PC-3 (cell line): ENCODE measurements at regions not wholly inside any gene's neighbourhood (a gene's known extent, or its start where the extent isn't known, plus 50 kb on each side); places are given as distances from the start of the nearest gene placed in this dataset.
A peak's percentile ranks its signal among the peaks of the same experiment; 100 is the strongest.

Experiments used
- ATAC-seq: fragments of 200-7000 bp; cut with Tn5 transposase; 2 replicates; pipeline ENCODE4 v1.9.1; 2020; ENCODE audit warnings: mild to moderate bottlenecking, moderate library complexity
- BruUV-seq: library from RNA; stranded (reverse); fragments of 400-500 nt; replicated peaks from 2 replicates; lab custom pipeline; 2021; lab: Mats Ljungman, UMichigan
- CTCF ChIA-PET: fragments of 300-600 bp; sonication (Branson Sonifier 250); formaldehyde crosslinking; loops from one replicate; lab custom pipeline; 2022; ENCODE audit warnings: antibody characterized with exemption; lab: Charles Lee
- POLR2A ChIA-PET: fragments of 300-600 bp; sonication (Branson Sonifier 250); formaldehyde crosslinking; loops from one replicate; lab custom pipeline; 2022; ENCODE audit warnings: antibody characterized with exemption; ENCODE audit not compliant: unreplicated experiment; lab: Charles Lee
- DNase-seq: peaks from one replicate; pipeline ENCODE4 v3.0.0-alpha.2; 2015
- H2AFZ ChIP-seq: fragments of 300-600 bp; sonication (generic); 2 replicates; pipeline ENCODE4 v1.6.0; 2016; ENCODE audit warnings: antibody characterized with exemption, low read length
- H3F3A ChIP-seq: fragments of 300-600 bp; sonication (generic); one replicate; pipeline ENCODE4 v1.6.0; 2017; ENCODE audit warnings: antibody characterized with exemption, low read length, control low read depth, mild to moderate bottlenecking; ENCODE audit not compliant: unreplicated experiment
- H3K27ac ChIP-seq: fragments of 300-600 bp; sonication (generic); 2 replicates; pipeline ENCODE4 v1.5.1; 2016; ENCODE audit warnings: mild to moderate bottlenecking, low read length
- H3K27me3 ChIP-seq: fragments of 300-600 bp; sonication (generic); 2 replicates; pipeline ENCODE4 v1.6.1; 2016; ENCODE audit warnings: low read length, mixed read lengths
- H3K36me3 ChIP-seq: fragments of 300-600 bp; sonication (generic); 2 replicates; pipeline ENCODE4 v1.6.1; 2016; ENCODE audit warnings: low read depth, mixed run types, low read length, mixed read lengths
- H3K4me1 ChIP-seq: fragments of 300-600 bp; sonication (generic); 2 replicates; pipeline ENCODE4 v1.5.1; 2016; ENCODE audit warnings: low read length; ENCODE audit not compliant: insufficient read depth
- H3K4me2 ChIP-seq: fragments of 300-600 bp; sonication (generic); 2 replicates; pipeline ENCODE4 v1.6.0; 2016; ENCODE audit warnings: low read length
- H3K4me3 ChIP-seq: fragments of 300-600 bp; sonication (generic); 2 replicates; pipeline ENCODE4 v1.5.1; 2016; ENCODE audit warnings: mild to moderate bottlenecking, low read length, mixed read lengths
- H3K79me2 ChIP-seq: fragments of 300-600 bp; sonication (generic); 2 replicates; pipeline ENCODE4 v1.6.1; 2017; ENCODE audit warnings: low read length, mixed read lengths
- H3K9ac ChIP-seq: fragments of 300-600 bp; sonication (generic); 2 replicates; pipeline ENCODE4 v1.6.0; 2016; ENCODE audit warnings: mild to moderate bottlenecking, low read length
- H3K9me2 ChIP-seq: fragments of 300-600 bp; sonication (generic); replicated peaks from 2 replicates; pipeline ENCODE4 v1.6.1; 2016; ENCODE audit warnings: mixed run types, low read length, mixed read lengths
- H3K9me3 ChIP-seq: fragments of 300-600 bp; sonication (generic); 2 replicates; pipeline ENCODE4 v1.6.1; 2016; ENCODE audit warnings: low read length, mixed read lengths
- H4K20me1 ChIP-seq: fragments of 300-600 bp; sonication (generic); 2 replicates; pipeline ENCODE4 v1.6.1; 2016; ENCODE audit warnings: low read length, mixed read lengths
- CTCF ChIP-seq: fragments of 300-600 bp; sonication (generic); conservative IDR thresholded peaks from 2 replicates; pipeline ENCODE4 v1.5.1; 2017; ENCODE audit warnings: antibody characterized with exemption, low read depth, mild to moderate bottlenecking, low read length
- EZH2 ChIP-seq: fragments of 300-600 bp; sonication (generic); IDR thresholded peaks from one replicate; pipeline ENCODE4 v1.6.1; 2017; ENCODE audit warnings: antibody characterized with exemption, mild to moderate bottlenecking, low read length; ENCODE audit not compliant: unreplicated experiment
- EZH2phosphoT487 ChIP-seq: fragments of 300-600 bp; sonication (generic); IDR thresholded peaks from 2 replicates; pipeline ENCODE4 v1.6.1; 2018; ENCODE audit warnings: mild to moderate bottlenecking, antibody characterized with exemption, low read length, borderline replicate concordance
- intact Hi-C: fragments of 100-400 bp; cut with micrococcal nuclease; formaldehyde crosslinking; loops from 2 replicates; pipeline ENCODE4 v1.9.0; 2023

GRCh38 chr15:69957175-69957574 is 140.5 kb downstream of the TLE3 start:
- H3K79me2 ChIP-seq: no peaks in the 10 kb centered on the region
- no peak overlapping the region for H3K4me3 ChIP-seq
- ATAC-seq (no peak), DNase-seq (no peak)
- H3K36me3 ChIP-seq: no peaks in the 10 kb centered on the region
- H3K9me3 ChIP-seq: no peaks in the 10 kb centered on the region
- peaks cover 13% of the 10 kb centered on the region; the same call in 1 of the 2 replicates for H3K27me3 ChIP-seq
- no peak overlapping the region for H2AFZ ChIP-seq
- BruUV-seq: no TSS peak
- ChIA-PET CTCF (no interaction called here), POLR2A (no interaction called here)
- no peak overlapping the region for H3K27ac ChIP-seq
- no peaks in the 10 kb centered on the region for H3K9me2 ChIP-seq
- H3F3A ChIP-seq: no peaks in the 10 kb centered on the region
- no peak overlapping the region for H3K4me2 ChIP-seq
- TF ChIP-seq CTCF: 0 out of 2 replicates have a peak, but pooled peaks have one; percentile 14
- TF ChIP-seq EZH2phosphoT487: no peak
- no peak for TF ChIP-seq EZH2
- no peaks in the 10 kb centered on the region for H3K4me1 ChIP-seq
- no peak overlapping the region for H3K9ac ChIP-seq
- intact Hi-C loops: no loop called here
- H4K20me1 ChIP-seq: no peaks in the 10 kb centered on the region

GRCh38 chr15:69958496-69959084 is 139.1 kb downstream of the TLE3 start:
- BruUV-seq: no TSS peak
- intact Hi-C loops: no loop called here
- peaks cover 6% of the 10 kb centered on the region; the same call in 1 of the 2 replicates for H3K27me3 ChIP-seq
- no peak overlapping the region for H3K4me2 ChIP-seq
- no peak overlapping the region for H3K4me3 ChIP-seq
- ATAC-seq: no peak
- no peaks in the 10 kb centered on the region for H4K20me1 ChIP-seq
- H2AFZ ChIP-seq: no peak overlapping the region
- no peaks in the 10 kb centered on the region for H3K9me2 ChIP-seq
- H3K79me2 ChIP-seq: no peaks in the 10 kb centered on the region
- no peak for DNase-seq
- no peak for TF ChIP-seq EZH2phosphoT487
- TF ChIP-seq EZH2: no peak
- POLR2A ChIA-PET: no interaction called here
- H3K36me3 ChIP-seq: no peaks in the 10 kb centered on the region
- no peaks in the 10 kb centered on the region for H3F3A ChIP-seq
- H3K27ac ChIP-seq: no peak overlapping the region
- peaks cover 12% of the 10 kb centered on the region for H3K4me1 ChIP-seq
- H3K9me3 ChIP-seq: no peaks in the 10 kb centered on the region
- H3K9ac ChIP-seq: no peak overlapping the region
- CTCF ChIA-PET: no interaction called here

- H3K4me3 ChIP-seq: no peak overlapping the region
- no peak overlapping the region for H3K9ac ChIP-seq
- POLR2A ChIA-PET: no interaction called here
- H2AFZ ChIP-seq: no peak overlapping the region
- H3K27me3 ChIP-seq: no peaks in the 10 kb centered on the region
- BruUV-seq: no TSS peak
- H3F3A ChIP-seq: no peaks in the 10 kb centered on the region
- H3K4me2 ChIP-seq: no peak overlapping the region
- CTCF ChIA-PET: no interaction called here
- peaks cover 18% of the 10 kb centered on the region for H3K4me1 ChIP-seq
- H3K9me3 ChIP-seq: no peaks in the 10 kb centered on the region
- intact Hi-C loops: no loop called here
- H3K27ac ChIP-seq: no peak overlapping the region
- DNase-seq (no peak), ATAC-seq (no peak)
- no peaks in the 10 kb centered on the region for H3K9me2 ChIP-seq
- no peaks in the 10 kb centered on the region for H3K36me3 ChIP-seq
- no peaks in the 10 kb centered on the region for H3K79me2 ChIP-seq
- TF ChIP-seq CTCF: no peak
- no peak for TF ChIP-seq EZH2
- H4K20me1 ChIP-seq: no peaks in the 10 kb centered on the region
These were observed 135.2 kb downstream of the TLE3 start for GRCh38 chr15:69962561-69962960.
